HCT116 (cell line): ENCODE measurements at regions not wholly inside any gene's neighbourhood (a gene's known extent, or its start where the extent isn't known, plus 50 kb on each side); places are given as distances from the start of the nearest gene placed in this dataset.

Source experiments
- ATAC-seq: fragments of 200-7000 bp; cut with Tn5 transposase; 2 replicates; pipeline ENCODE4 v1.9.1; 2020; ENCODE audit warnings: mild to moderate bottlenecking, moderate library complexity
- BruUV-seq: library from RNA; stranded (reverse); fragments of 400-500 nt; replicated peaks from 2 replicates; lab custom pipeline; 2021; lab: Mats Ljungman, UMichigan
- CTCF ChIA-PET: fragments of 300-600 bp; sonication (Branson Sonifier 250); formaldehyde crosslinking; loops from one replicate; lab custom pipeline; 2021; ENCODE audit warnings: antibody characterized with exemption; lab: Charles Lee
- POLR2A ChIA-PET: fragments of 300-600, 350-600 bp; sonication (Branson Sonifier 250); formaldehyde crosslinking; loops from one replicate; lab custom pipeline; 2021; ENCODE audit warnings: antibody characterized with exemption; lab: Charles Lee
- RAD21 ChIA-PET, 2 experiments: fragments of 300-600 bp; sonication (Branson Sonifier 250); formaldehyde crosslinking; loops; one replicate each; lab custom pipeline; 2023; ENCODE audit warnings: low total read pairs in 2 of 2; ENCODE audit not compliant: uncharacterized antibody in 2 of 2, unreplicated experiment in 2 of 2, low non-redundant PET in 1 of 2; lab: Charles Lee
- DNase-seq: peaks from one replicate; pipeline ENCODE4 v3.0.0-alpha.2; 2010; ENCODE audit warnings: low read depth, low spot score
- H2AFZ ChIP-seq: fragments of 200-600 bp; shearing (Covaris generic), sonication (generic); 2 replicates; pipeline ENCODE4 v1.6.1; 2017; ENCODE audit warnings: low read depth, mixed run types, mixed read lengths, antibody characterized with exemption, low read length; ENCODE audit not compliant: poor library complexity, severe bottlenecking
- H3K27ac ChIP-seq: 2 replicates; pipeline ENCODE4 v1.5.1; 2012; ENCODE audit warnings: low read depth, low read length
- H3K27me3 ChIP-seq: fragments of 200-600 bp; sonication (generic); 2 replicates; pipeline ENCODE4 v1.6.1; 2016; ENCODE audit warnings: mixed run types, low read length, mixed read lengths; ENCODE audit not compliant: insufficient read depth
- H3K36me3 ChIP-seq, 2 experiments: fragments of 200-500 bp in 1 of 2; fragments of 200-600 bp in 1 of 2; sonication (Bioruptor generic) in 1 of 2; sonication (generic) in 1 of 2; 2 replicates each; pipeline versions ENCODE4 v1.5.1 to v1.6.1; 2014 to 2016; ENCODE audit warnings: low read length in 2 of 2, inconsistent platforms in 1 of 2, mixed read lengths in 1 of 2, mixed run types in 1 of 2; ENCODE audit not compliant: insufficient read depth in 2 of 2, control insufficient read depth in 1 of 2
- H3K4me1 ChIP-seq, 2 experiments: fragments of 200-600 bp in 1 of 2; sonication (generic) in 1 of 2; 2 replicates each; pipeline versions ENCODE4 v1.5.1 to v1.6.1; 2012 to 2017; ENCODE audit warnings: low read length in 2 of 2, inconsistent platforms in 1 of 2, mild to moderate bottlenecking in 1 of 2, mixed read lengths in 1 of 2, mixed run types in 1 of 2, moderate library complexity in 1 of 2; ENCODE audit not compliant: insufficient read depth in 2 of 2, control insufficient read depth in 1 of 2
- H3K4me2 ChIP-seq: fragments of 200-600 bp; sonication (generic); 2 replicates; pipeline ENCODE4 v1.6.1; 2017; ENCODE audit warnings: mixed run types, low read length, mixed read lengths
- H3K4me3 ChIP-seq, 2 experiments: fragments of 200-600 bp in 1 of 2; sonication (generic) in 1 of 2; replicated peaks in 1 of 2; 2 replicates each; pipeline ENCODE4 v1.5.1; 2011 to 2016; ENCODE audit warnings: low read length in 2 of 2, control low read depth in 1 of 2, low read depth in 1 of 2, mild to moderate bottlenecking in 1 of 2, mixed read lengths in 1 of 2, mixed run types in 1 of 2
- H3K79me2 ChIP-seq: fragments of 200-600 bp; sonication (generic); 2 replicates; pipeline ENCODE4 v1.6.1; 2017; ENCODE audit warnings: mild to moderate bottlenecking, mixed run types, low read length, moderate library complexity, mixed read lengths; ENCODE audit not compliant: insufficient read depth
- H3K9ac ChIP-seq: fragments of 200-600 bp; sonication (generic); 2 replicates; pipeline ENCODE4 v1.6.1; 2016; ENCODE audit warnings: low read length, mixed read lengths
- H3K9me2 ChIP-seq: fragments of 200-600 bp; sonication (generic), shearing (Covaris generic); 2 replicates; pipeline ENCODE4 v1.6.1; 2017; ENCODE audit warnings: mixed run types, mild to moderate bottlenecking, moderate library complexity; ENCODE audit not compliant: insufficient read depth
- H3K9me3 ChIP-seq, 2 experiments: fragments of 200-500 bp in 1 of 2; fragments of 200-600 bp in 1 of 2; sonication (Bioruptor generic) in 1 of 2; sonication (generic) in 1 of 2; 2 replicates each; pipeline ENCODE4 v1.6.1; 2014 to 2017; ENCODE audit warnings: low read length in 2 of 2, mixed read lengths in 2 of 2, inconsistent platforms in 1 of 2, low read depth in 1 of 2, mild to moderate bottlenecking in 1 of 2, mixed run types in 1 of 2, moderate library complexity in 1 of 2; ENCODE audit not compliant: control insufficient read depth in 1 of 2, insufficient read depth in 1 of 2
- H4K20me1 ChIP-seq: fragments of 200-600 bp; sonication (generic), shearing (Covaris generic); 2 replicates; pipeline ENCODE4 v1.6.1; 2017; ENCODE audit warnings: mixed run types, mild to moderate bottlenecking, moderate library complexity; ENCODE audit not compliant: insufficient read depth
- ATF3 ChIP-seq: IDR thresholded peaks from 2 replicates; pipeline ENCODE4 v1.6.1; 2012
- EGR1 ChIP-seq: IDR thresholded peaks from 2 replicates; pipeline ENCODE4 v1.6.1; 2012; ENCODE audit warnings: low read depth
- FOSL1 ChIP-seq: IDR thresholded peaks from 2 replicates; pipeline ENCODE4 v1.6.1; 2012; ENCODE audit warnings: low read depth
- JUND ChIP-seq: IDR thresholded peaks from 2 replicates; pipeline ENCODE4 v1.6.1; 2012
- REST ChIP-seq: IDR thresholded peaks from 2 replicates; pipeline ENCODE4 v1.6.1; 2012; ENCODE audit warnings: low read depth
- SRF ChIP-seq: IDR thresholded peaks from 2 replicates; pipeline ENCODE4 v1.6.1; 2012; ENCODE audit warnings: low read depth
- YY1 ChIP-seq: IDR thresholded peaks from 2 replicates; pipeline ENCODE4 v1.6.1; 2011; ENCODE audit warnings: low read length, low read depth, moderate library complexity, mild to moderate bottlenecking; ENCODE audit not compliant: insufficient replicate concordance; ENCODE audit errors: extremely low read depth
- ZNF274 ChIP-seq: fragments of 200-500 bp; sonication (Bioruptor generic); IDR thresholded peaks from 2 replicates; pipeline ENCODE4 v1.6.1; 2014; ENCODE audit warnings: mild to moderate bottlenecking, low read depth, low read length, inconsistent platforms
- intact Hi-C: fragments of 100-400 bp; cut with micrococcal nuclease; formaldehyde crosslinking; loops from 2 replicates; pipeline ENCODE4 v1.10.0; 2022

- ATAC-seq (no peak), DNase-seq (no peak)
- intact Hi-C loops = no loop called here
- no peaks in the 10 kb centered on the region for H3K9me2 ChIP-seq
- H3K36me3 ChIP-seq = no peaks in the 10 kb centered on the region
- TF ChIP-seq ATF3 (no peak), FOSL1 (no peak), SRF (no peak), YY1 (no peak), EGR1 (no peak), REST (no peak), JUND (no peak)
- H3K79me2 ChIP-seq = no peaks in the 10 kb centered on the region
- POLR2A ChIA-PET = no interaction called here
- RAD21 ChIA-PET = no interaction called here
- H3K9ac ChIP-seq = no peak overlapping the region
- H3K4me2 ChIP-seq = no peak overlapping the region
- no peaks in the 10 kb centered on the region for H3K27me3 ChIP-seq
- H4K20me1 ChIP-seq = no peaks in the 10 kb centered on the region
- CTCF ChIA-PET = no interaction called here
- H3K4me3 ChIP-seq = no peak overlapping the region
- no peaks in the 10 kb centered on the region for H3K4me1 ChIP-seq
- no peaks in the 10 kb centered on the region for H3K9me3 ChIP-seq
- BruUV-seq = no TSS peak
- no peak overlapping the region for H2AFZ ChIP-seq
- H3K27ac ChIP-seq = no peak overlapping the region
These were observed 238.3 kb upstream of the NR2F2 start for GRCh38 chr15:96092186-96092585.

GRCh38 chr15:96093063-96093462 is 237.4 kb upstream of the NR2F2 start:
- no peaks in the 10 kb centered on the region for H3K9me2 ChIP-seq
- CTCF ChIA-PET = no interaction called here

More at GRCh38 chr15:96093063-96093462, 237.4 kb upstream of the NR2F2 start:
- Histone ChIP-seq H3K4me3 (no peak overlapping the region), H3K4me2 (no peak overlapping the region), H3K79me2 (no peaks in the 10 kb centered on the region), H4K20me1 (no peaks in the 10 kb centered on the region), H3K4me1 (no peaks in the 10 kb centered on the region), H3K36me3 (no peaks in the 10 kb centered on the region), H3K27ac (no peak overlapping the region), H3K9ac (no peak overlapping the region), H2AFZ (no peak overlapping the region), H3K27me3 (no peaks in the 10 kb centered on the region), H3K9me3 (no peaks in the 10 kb centered on the region)
- BruUV-seq = no TSS peak
- TF ChIP-seq ZNF274 = no peak
- RAD21 ChIA-PET = no interaction called here
- no peak for DNase-seq
- intact Hi-C loops = no loop called here
- POLR2A ChIA-PET = no interaction called here
- no peak for ATAC-seq
